ENCODE measurements at regions not wholly inside any gene's neighbourhood (a gene's known extent, or its start where the extent isn't known, plus 50 kb on each side); places are given as distances from the start of the nearest gene placed in this dataset.

DNA sequence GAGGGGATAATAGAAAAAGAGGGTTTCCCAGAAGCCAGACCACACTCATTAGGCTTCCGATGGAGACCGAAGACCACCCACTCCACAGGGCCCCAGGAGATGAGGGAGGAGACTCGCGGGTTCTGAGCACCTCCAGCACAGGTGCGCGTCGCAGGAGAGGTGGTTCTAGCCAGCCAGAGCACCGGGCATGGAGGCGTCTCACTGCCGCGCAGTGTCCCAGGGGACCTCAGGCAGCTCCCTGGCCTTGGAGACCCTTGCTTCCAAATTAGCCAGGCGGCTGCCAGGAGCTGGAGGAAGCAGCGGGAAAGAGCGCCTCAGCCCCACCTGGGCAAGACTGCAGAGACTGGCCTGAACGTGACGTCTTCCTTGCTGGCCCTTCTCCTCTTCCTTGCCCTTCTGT lies 115.4 kb upstream of the FBXL7 start:
- TF ChIP-seq POLR2A (IDR thresholded peaks at IDR 0.05) = no peak
- no peak for TF ChIP-seq EP300 (IDR thresholded peaks at IDR 0.05)
- TF ChIP-seq, protein P1, sequence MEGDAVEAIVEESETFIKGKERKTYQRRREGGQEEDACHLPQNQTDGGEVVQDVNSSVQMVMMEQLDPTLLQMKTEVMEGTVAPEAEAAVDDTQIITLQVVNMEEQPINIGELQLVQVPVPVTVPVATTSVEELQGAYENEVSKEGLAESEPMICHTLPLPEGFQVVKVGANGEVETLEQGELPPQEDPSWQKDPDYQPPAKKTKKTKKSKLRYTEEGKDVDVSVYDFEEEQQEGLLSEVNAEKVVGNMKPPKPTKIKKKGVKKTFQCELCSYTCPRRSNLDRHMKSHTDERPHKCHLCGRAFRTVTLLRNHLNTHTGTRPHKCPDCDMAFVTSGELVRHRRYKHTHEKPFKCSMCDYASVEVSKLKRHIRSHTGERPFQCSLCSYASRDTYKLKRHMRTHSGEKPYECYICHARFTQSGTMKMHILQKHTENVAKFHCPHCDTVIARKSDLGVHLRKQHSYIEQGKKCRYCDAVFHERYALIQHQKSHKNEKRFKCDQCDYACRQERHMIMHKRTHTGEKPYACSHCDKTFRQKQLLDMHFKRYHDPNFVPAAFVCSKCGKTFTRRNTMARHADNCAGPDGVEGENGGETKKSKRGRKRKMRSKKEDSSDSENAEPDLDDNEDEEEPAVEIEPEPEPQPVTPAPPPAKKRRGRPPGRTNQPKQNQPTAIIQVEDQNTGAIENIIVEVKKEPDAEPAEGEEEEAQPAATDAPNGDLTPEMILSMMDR (IDR thresholded peaks at IDR 0.05) = no peak
- no peak for TF ChIP-seq POLR2AphosphoS5 (IDR thresholded peaks at IDR 0.05)

Measured in sigmoid colon (tissue), 4 donors.